LNCAP (cell line): ENCODE measurements at regions not wholly inside any gene's neighbourhood (a gene's known extent, or its start where the extent isn't known, plus 50 kb on each side); places are given as distances from the start of the nearest gene placed in this dataset.

ENCODE experiments used
- TF ChIP-seq, protein P1 (sequence below): fragments of 450-650 bp; IDR thresholded peaks from 2 replicates; pipeline ENCODE4 v1.5.1; 2017; ENCODE audit warnings: mild to moderate bottlenecking

GRCh38 chr5:93250424-93250823, 330.6 kb downstream of the NR2F1-AS1 start:
- TF ChIP-seq, protein P1, sequence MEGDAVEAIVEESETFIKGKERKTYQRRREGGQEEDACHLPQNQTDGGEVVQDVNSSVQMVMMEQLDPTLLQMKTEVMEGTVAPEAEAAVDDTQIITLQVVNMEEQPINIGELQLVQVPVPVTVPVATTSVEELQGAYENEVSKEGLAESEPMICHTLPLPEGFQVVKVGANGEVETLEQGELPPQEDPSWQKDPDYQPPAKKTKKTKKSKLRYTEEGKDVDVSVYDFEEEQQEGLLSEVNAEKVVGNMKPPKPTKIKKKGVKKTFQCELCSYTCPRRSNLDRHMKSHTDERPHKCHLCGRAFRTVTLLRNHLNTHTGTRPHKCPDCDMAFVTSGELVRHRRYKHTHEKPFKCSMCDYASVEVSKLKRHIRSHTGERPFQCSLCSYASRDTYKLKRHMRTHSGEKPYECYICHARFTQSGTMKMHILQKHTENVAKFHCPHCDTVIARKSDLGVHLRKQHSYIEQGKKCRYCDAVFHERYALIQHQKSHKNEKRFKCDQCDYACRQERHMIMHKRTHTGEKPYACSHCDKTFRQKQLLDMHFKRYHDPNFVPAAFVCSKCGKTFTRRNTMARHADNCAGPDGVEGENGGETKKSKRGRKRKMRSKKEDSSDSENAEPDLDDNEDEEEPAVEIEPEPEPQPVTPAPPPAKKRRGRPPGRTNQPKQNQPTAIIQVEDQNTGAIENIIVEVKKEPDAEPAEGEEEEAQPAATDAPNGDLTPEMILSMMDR: no peak

GRCh38 chr5:93249651-93250289, 331.2 kb downstream of the NR2F1-AS1 start:
- TF ChIP-seq, protein P1: no peak

DNA sequence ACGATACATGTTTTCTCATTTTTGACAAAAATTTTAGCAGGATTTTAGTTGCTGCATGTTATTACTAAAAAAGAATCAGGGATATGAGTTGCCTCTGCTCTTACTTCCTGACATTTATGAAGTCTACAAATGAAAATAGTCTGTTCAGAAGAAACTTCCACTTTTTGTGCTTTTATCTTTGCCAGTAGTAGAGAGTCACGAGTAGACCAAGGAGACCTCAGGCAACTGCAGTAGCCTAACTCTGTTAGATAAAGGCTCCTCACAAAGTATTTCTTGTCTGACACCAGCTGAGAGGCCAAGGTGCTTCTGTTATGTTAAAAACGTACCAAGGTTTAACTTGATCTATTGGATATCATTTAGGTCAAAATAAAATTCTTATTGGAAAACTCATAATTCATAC, 333.9 kb downstream of the NR2F1-AS1 start:
- TF ChIP-seq, protein P1: no peak

DNA sequence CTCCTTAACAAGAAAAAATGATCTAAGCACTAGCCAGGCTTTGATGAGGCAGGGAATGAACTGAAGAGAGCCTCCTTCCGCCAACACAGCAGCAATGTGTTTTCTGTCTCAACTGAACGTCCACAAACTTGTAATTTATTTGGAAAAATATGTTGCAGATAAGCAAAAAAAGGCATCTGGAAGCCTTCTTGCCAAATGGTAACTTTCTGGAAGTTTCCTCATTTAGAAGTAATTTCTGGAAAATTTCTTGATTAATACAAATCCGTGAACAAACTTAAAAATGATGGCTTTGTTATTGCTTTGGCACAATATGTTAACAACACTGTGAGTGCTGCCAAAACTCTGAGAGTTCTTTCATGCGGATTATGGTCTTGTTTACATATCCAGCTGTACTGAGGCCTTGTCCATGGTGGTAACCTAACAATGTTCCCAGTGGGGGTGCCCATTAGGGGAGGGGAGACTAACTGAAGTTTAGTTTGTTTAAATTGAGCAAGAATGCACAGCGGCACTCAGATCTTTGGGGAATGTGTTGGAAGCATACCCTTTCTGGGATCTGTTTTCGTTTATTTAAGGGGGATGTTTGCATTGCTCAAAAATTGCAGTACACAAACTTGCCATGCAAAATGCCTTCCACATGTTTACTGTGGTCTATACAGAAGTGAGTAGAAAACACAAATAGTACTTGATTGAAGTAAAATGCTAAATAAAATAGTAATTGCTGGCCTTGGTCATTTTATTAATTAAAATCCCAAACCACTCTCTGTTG, 334.7 kb downstream of the NR2F1-AS1 start:
- TF ChIP-seq, protein P1: no peak

- TF ChIP-seq, protein P1: no peak
Observed at GRCh38 chr5:93245226-93245625, 335.8 kb downstream of the NR2F1-AS1 start.

- TF ChIP-seq, protein P1: no peak
Observed at GRCh38 chr5:93243481-93243880, 337.5 kb downstream of the NR2F1-AS1 start.

DNA sequence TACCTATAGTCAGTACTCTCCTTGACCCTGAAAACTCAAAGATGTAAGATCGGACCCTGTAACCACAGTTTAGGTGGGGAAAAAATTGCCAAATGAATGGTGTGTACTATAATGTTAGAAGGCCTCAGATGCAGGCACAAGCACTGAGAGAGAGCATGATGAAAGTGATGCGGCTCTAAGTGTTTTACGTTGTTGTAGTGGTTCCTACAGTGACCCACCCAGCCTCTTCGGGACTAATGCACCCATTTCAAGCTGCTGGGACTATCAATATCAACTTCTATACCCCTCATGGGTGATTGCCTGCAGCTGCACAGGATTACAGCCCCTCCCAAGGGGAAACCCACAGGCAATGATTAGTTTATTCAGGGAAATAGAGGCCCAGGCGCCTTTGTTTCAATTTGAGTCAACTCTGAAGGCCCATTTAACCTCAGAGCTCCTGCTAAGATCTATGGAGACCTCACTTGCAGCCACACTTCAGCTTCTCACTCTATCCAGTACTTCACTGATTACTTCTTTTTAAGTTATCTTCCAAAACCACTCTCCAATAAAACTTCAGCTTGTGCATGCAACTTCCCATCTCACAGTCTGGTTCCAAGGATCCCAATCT, 340.7 kb downstream of the NR2F1-AS1 start:
- TF ChIP-seq, protein P1: no peak
